Stomach (tissue), 8 donors: ENCODE measurements at regions not wholly inside any gene's neighbourhood (a gene's known extent, or its start where the extent isn't known, plus 50 kb on each side); places are given as distances from the start of the nearest gene placed in this dataset.

ENCODE experiments used
- DNase-seq, 2 donors: peaks; one replicate each; pipeline versions ENCODE4 v3.0.0 to v3.0.0-alpha.2; 2013 to 2019
- H3K27ac ChIP-seq, 5 donors: fragments of 200-600 bp in 4 of 5; sonication (generic) in 4 of 5; one replicate each; pipeline ENCODE4 v1.5.1; 2013 to 2019; ENCODE audit warnings: mild to moderate bottlenecking in 1 of 5, moderate library complexity in 1 of 5
- H3K27me3 ChIP-seq, 3 donors: fragments of 200-600 bp; sonication (generic); one replicate each; pipeline ENCODE4 v1.5.1; 2017 to 2019; ENCODE audit warnings: mixed run types in 1 of 3
- H3K36me3 ChIP-seq, 4 donors: fragments of 200-600 bp; sonication (generic); 1 replicate in 3 of 4; 2 replicates in 1 of 4; pipeline ENCODE4 v1.5.1; 2016 to 2019
- H3K4me1 ChIP-seq, 4 donors: fragments of 200-600 bp; sonication (generic); one replicate each; pipeline ENCODE4 v1.5.1; 2016 to 2019
- H3K4me3 ChIP-seq, 4 donors: fragments of 200-600 bp; sonication (generic) in 3 of 4; one replicate each; pipeline ENCODE4 v1.5.1; 2016 to 2019; ENCODE audit warnings: mild to moderate bottlenecking in 1 of 4
- H3K9me3 ChIP-seq, 4 donors: fragments of 200-600 bp; sonication (generic); one replicate each; pipeline ENCODE4 v1.5.1; 2016 to 2019
- CTCF ChIP-seq, 7 experiments: fragments of 450-650 bp in 4 of 7; fragments of 200-600 bp in 3 of 7; sonication (generic) in 3 of 7; IDR thresholded peaks; one replicate each; pipeline ENCODE4 v1.5.1; 2016 to 2019; ENCODE audit warnings: antibody characterized with exemption in 7 of 7, control low read depth in 2 of 7, mild to moderate bottlenecking in 1 of 7
- EP300 ChIP-seq: sonication (generic); formaldehyde crosslinking; IDR thresholded peaks from one replicate; pipeline ENCODE4 v1.6.1; 2017; ENCODE audit warnings: antibody characterized with exemption
- POLR2A ChIP-seq, 4 donors: fragments of 450-650 bp; IDR thresholded peaks; one replicate each; pipeline ENCODE4 v1.6.1; 2016; ENCODE audit warnings: antibody characterized with exemption in 4 of 4, control low read depth in 2 of 4, mild to moderate bottlenecking in 1 of 4, moderate library complexity in 1 of 4
- POLR2AphosphoS5 ChIP-seq, 3 donors: sonication (generic); formaldehyde crosslinking; IDR thresholded peaks; one replicate each; pipeline ENCODE4 v1.6.1; 2016; ENCODE audit warnings: antibody characterized with exemption in 3 of 3
- WGBS, 5 donors: extraction: QIAGEN DNeasy Blood & Tissue Kit in 3 of 5; methylation state at CpG; one replicate each; pipeline versions ENCODE4 v1.1.5 to v1.1.7; 2013 to 2018; 5-methylcytosine and 5-hydroxymethylcytosine counted together
- intact Hi-C: fragments of 100-400 bp; cut with DNase I; formaldehyde crosslinking; loops from one replicate; pipeline ENCODE4 v1.15.1; 2023; ENCODE audit warnings: low total_unique reads
- donor health status: healthy with polysubstance abuse.
- donor health status: Bipolar disorder and iron deficiency.
- donor health status: healthy.

- Histone ChIP-seq H3K36me3 (no peaks in the 10 kb centered on the region), H3K4me3 (no peak overlapping the region), H3K4me1 (no peaks in the 10 kb centered on the region), H3K27ac (no peak overlapping the region), H3K9me3 (peaks cover 0 to 6% (median 0%) of the 10 kb centered on the region in 4 donors), H3K27me3 (no peaks in the 10 kb centered on the region)
- 81 to 90% (median 88%) methylated on average over 5 to 14 of the region's 14 CpGs for WGBS, 5 donors
- intact Hi-C loops, result no loop called here
- no peak for DNase-seq
- no peak for TF ChIP-seq POLR2AphosphoS5 (IDR thresholded peaks at IDR 0.05)
- no peak for TF ChIP-seq EP300
- no peak for TF ChIP-seq CTCF (IDR thresholded peaks at IDR 0.05)
- TF ChIP-seq POLR2A (IDR thresholded peaks at IDR 0.05), result no peak
Observed at GRCh38 chrX:5390376-5390775, 838.3 kb downstream of the NLGN4X start.

GRCh38 chrX:5388087-5388486 is 840.6 kb downstream of the NLGN4X start:
- H3K9me3 ChIP-seq, result peaks cover 0 to 6% (median 0%) of the 10 kb centered on the region in 4 donors
- H3K4me1 ChIP-seq, result no peaks in the 10 kb centered on the region
- intact Hi-C loops, result no loop called here
- no peaks in the 10 kb centered on the region for H3K27me3 ChIP-seq
- H3K36me3 ChIP-seq, result no peaks in the 10 kb centered on the region
- DNase-seq, result peak in 1 of 2 donors; percentile 1
- TF ChIP-seq POLR2A (IDR thresholded peaks at IDR 0.05), result no peak
- TF ChIP-seq EP300, result no peak
- TF ChIP-seq POLR2AphosphoS5 (IDR thresholded peaks at IDR 0.05), result no peak
- no peak for TF ChIP-seq CTCF (IDR thresholded peaks at IDR 0.05)
- H3K4me3 ChIP-seq, result no peak overlapping the region
- no peak overlapping the region for H3K27ac ChIP-seq
- WGBS, 5 donors, result 70 to 78% (median 76%) methylated on average over 6 of the region's 6 CpGs

- no peaks in the 10 kb centered on the region for H3K4me1 ChIP-seq
- no peaks in the 10 kb centered on the region for H3K9me3 ChIP-seq
- H3K4me3 ChIP-seq, result no peak overlapping the region
- DNase-seq, result no peak
- H3K27me3 ChIP-seq, result no peaks in the 10 kb centered on the region
- intact Hi-C loops, result no loop called here
- no peak for TF ChIP-seq POLR2AphosphoS5 (IDR thresholded peaks at IDR 0.05)
- no peak for TF ChIP-seq POLR2A (IDR thresholded peaks at IDR 0.05)
- no peak for TF ChIP-seq EP300
- TF ChIP-seq CTCF (IDR thresholded peaks at IDR 0.05), result no peak
- H3K27ac ChIP-seq, result no peak overlapping the region
- H3K36me3 ChIP-seq, result no peaks in the 10 kb centered on the region
- 40 to 55% (median 53%) methylated on average over 3 of the region's 3 CpGs for WGBS, 5 donors
Observed at GRCh38 chrX:5380426-5380825, 848.2 kb downstream of the NLGN4X start.

GRCh38 chrX:5341902-5342301 is 886.8 kb downstream of the NLGN4X start:
- WGBS, 5 donors, result 81 to 90% (median 87%) methylated on average over 5 of the region's 5 CpGs
- intact Hi-C loops, result no loop called here
- H3K27ac ChIP-seq, result no peak overlapping the region
- TF ChIP-seq CTCF (IDR thresholded peaks at IDR 0.05) (no peak), EP300 (no peak), POLR2A (IDR thresholded peaks at IDR 0.05) (no peak), POLR2AphosphoS5 (IDR thresholded peaks at IDR 0.05) (no peak)
- H3K4me3 ChIP-seq, result no peak overlapping the region
- H3K36me3 ChIP-seq, result no peaks in the 10 kb centered on the region
- DNase-seq, result no peak
- no peaks in the 10 kb centered on the region for H3K9me3 ChIP-seq
- H3K27me3 ChIP-seq, result no peaks in the 10 kb centered on the region
- no peaks in the 10 kb centered on the region for H3K4me1 ChIP-seq
